ENCODE measurements at regions not wholly inside any gene's neighbourhood (a gene's known extent, or its start where the extent isn't known, plus 50 kb on each side); places are given as distances from the start of the nearest gene placed in this dataset.

- peak overlapping the region; percentile 70 for H3K4me2 ChIP-seq
- H2AFZ ChIP-seq = peak overlapping the region; percentile 22
- H3K4me3 ChIP-seq = no peak overlapping the region
- no peaks in the 10 kb centered on the region for H4K20me1 ChIP-seq (ENCODE audit: insufficient read depth, poor library complexity, severe bottlenecking)
- H3K79me2 ChIP-seq = no peaks in the 10 kb centered on the region
- H3K9me3 ChIP-seq (ENCODE audit: low read depth) = no peaks in the 10 kb centered on the region
- H3K27ac ChIP-seq = peak overlapping the region; percentile 95
- WGBS (ENCODE audit: low lambda C conversion rate, missing lambda C conversion rate) = 10% methylated on average over 5 of the region's 5 CpGs
- peak; percentile 82 for DNase-seq (ENCODE audit: low spot score)
- H3K9me2 ChIP-seq (replicated peaks; ENCODE audit: insufficient read depth) = no peaks in the 10 kb centered on the region
- TF ChIP-seq CTCF (IDR thresholded peaks at IDR 0.05; ENCODE audit: poor library complexity) = no peak
- no peaks in the 10 kb centered on the region for H3K27me3 ChIP-seq
- peaks cover 35% of the 10 kb centered on the region for H3K4me1 ChIP-seq (ENCODE audit: insufficient read depth)
- H3K36me3 ChIP-seq (replicated peaks; ENCODE audit: insufficient read depth, low read depth) = no peaks in the 10 kb centered on the region
Measured at GRCh38 chr9:108271646-108272348, 584.0 kb downstream of the ACTL7B start.

- no peak for DNase-seq (ENCODE audit: low spot score)
- H3K79me2 ChIP-seq = no peaks in the 10 kb centered on the region
- 62% methylated on average over 7 of the region's 7 CpGs for WGBS (ENCODE audit: low lambda C conversion rate, missing lambda C conversion rate)
- peak overlapping the region; percentile 70 for H3K4me2 ChIP-seq
- H3K27ac ChIP-seq = peak overlapping the region; percentile 95
- no peak overlapping the region for H3K4me3 ChIP-seq
- TF ChIP-seq EZH2 (IDR thresholded peaks at IDR 0.05; ENCODE audit: borderline replicate concordance) (no peak), EZH2phosphoT487 (IDR thresholded peaks at IDR 0.05; ENCODE audit: low read depth, severe bottlenecking, unreplicated experiment) (no peak), CTCF (IDR thresholded peaks at IDR 0.05; ENCODE audit: poor library complexity) (no peak)
- no peaks in the 10 kb centered on the region for H3K27me3 ChIP-seq
- H3K9me2 ChIP-seq (replicated peaks; ENCODE audit: insufficient read depth) = no peaks in the 10 kb centered on the region
- H3K4me1 ChIP-seq (ENCODE audit: insufficient read depth) = peaks cover 35% of the 10 kb centered on the region
- no peaks in the 10 kb centered on the region for H3K36me3 ChIP-seq (replicated peaks; ENCODE audit: insufficient read depth, low read depth)
- peak overlapping the region; percentile 22 for H2AFZ ChIP-seq
- no peaks in the 10 kb centered on the region for H3K9me3 ChIP-seq (ENCODE audit: low read depth)
- H4K20me1 ChIP-seq (ENCODE audit: insufficient read depth, poor library complexity, severe bottlenecking) = no peaks in the 10 kb centered on the region
Measured at GRCh38 chr9:108271236-108271635, 584.5 kb downstream of the ACTL7B start.

GRCh38 chr9:108270561-108270960, 585.2 kb downstream of the ACTL7B start:
- peak overlapping the region; percentile 95 for H3K27ac ChIP-seq

More at GRCh38 chr9:108270561-108270960, 585.2 kb downstream of the ACTL7B start:
- H3K4me2 ChIP-seq = no peak overlapping the region
- no peaks in the 10 kb centered on the region for H3K9me2 ChIP-seq (replicated peaks; ENCODE audit: insufficient read depth)
- H3K79me2 ChIP-seq = no peaks in the 10 kb centered on the region
- H4K20me1 ChIP-seq (ENCODE audit: insufficient read depth, poor library complexity, severe bottlenecking) = no peaks in the 10 kb centered on the region
- DNase-seq (ENCODE audit: low spot score) = peak; percentile 26
- no peak overlapping the region for H3K4me3 ChIP-seq
- H2AFZ ChIP-seq = no peak overlapping the region
- 77% methylated on average over 3 of the region's 3 CpGs for WGBS (ENCODE audit: low lambda C conversion rate, missing lambda C conversion rate)
- TF ChIP-seq CTCF (IDR thresholded peaks at IDR 0.05; ENCODE audit: poor library complexity) (no peak), EZH2phosphoT487 (IDR thresholded peaks at IDR 0.05; ENCODE audit: low read depth, severe bottlenecking, unreplicated experiment) (no peak), EZH2 (IDR thresholded peaks at IDR 0.05; ENCODE audit: borderline replicate concordance) (no peak)
- no peaks in the 10 kb centered on the region for H3K27me3 ChIP-seq
- H3K4me1 ChIP-seq (ENCODE audit: insufficient read depth) = peaks cover 35% of the 10 kb centered on the region
- H3K36me3 ChIP-seq (replicated peaks; ENCODE audit: insufficient read depth, low read depth) = no peaks in the 10 kb centered on the region
- no peaks in the 10 kb centered on the region for H3K9me3 ChIP-seq (ENCODE audit: low read depth)
